Muscle layer of colon (tissue), 2 donors: ENCODE measurements at regions not wholly inside any gene's neighbourhood (a gene's known extent, or its start where the extent isn't known, plus 50 kb on each side); places are given as distances from the start of the nearest gene placed in this dataset.

Source experiments
- H3K27ac ChIP-seq: one replicate; pipeline ENCODE4 v1.7.0; 2013; ENCODE audit warnings: low read depth, mild to moderate bottlenecking, low read length, moderate library complexity
- H3K27me3 ChIP-seq, 2 donors: one replicate each; pipeline ENCODE4 v1.7.0; 2013; ENCODE audit warnings: low read length in 2 of 2, mild to moderate bottlenecking in 2 of 2; ENCODE audit not compliant: insufficient read depth in 2 of 2, control insufficient read depth in 1 of 2
- H3K36me3 ChIP-seq: one replicate; pipeline ENCODE4 v1.7.0; 2013; ENCODE audit warnings: mild to moderate bottlenecking, low read length; ENCODE audit not compliant: insufficient read depth
- H3K4me1 ChIP-seq: one replicate; pipeline ENCODE4 v1.7.0; 2013; ENCODE audit warnings: mild to moderate bottlenecking, low read length; ENCODE audit not compliant: insufficient read depth
- H3K4me3 ChIP-seq, 2 donors: one replicate each; pipeline ENCODE4 v1.7.0; 2013; ENCODE audit warnings: low read length in 2 of 2, low read depth in 1 of 2, mild to moderate bottlenecking in 1 of 2, moderate library complexity in 1 of 2
- H3K9ac ChIP-seq: one replicate; pipeline ENCODE4 v1.7.0; 2013; ENCODE audit warnings: low read length
- H3K9me3 ChIP-seq: one replicate; pipeline ENCODE4 v1.7.0; 2013; ENCODE audit warnings: mild to moderate bottlenecking, low read length
- donor health status: abdominal sarcoma.
- donor health status: Adenocarcinoma of cecum.

DNA sequence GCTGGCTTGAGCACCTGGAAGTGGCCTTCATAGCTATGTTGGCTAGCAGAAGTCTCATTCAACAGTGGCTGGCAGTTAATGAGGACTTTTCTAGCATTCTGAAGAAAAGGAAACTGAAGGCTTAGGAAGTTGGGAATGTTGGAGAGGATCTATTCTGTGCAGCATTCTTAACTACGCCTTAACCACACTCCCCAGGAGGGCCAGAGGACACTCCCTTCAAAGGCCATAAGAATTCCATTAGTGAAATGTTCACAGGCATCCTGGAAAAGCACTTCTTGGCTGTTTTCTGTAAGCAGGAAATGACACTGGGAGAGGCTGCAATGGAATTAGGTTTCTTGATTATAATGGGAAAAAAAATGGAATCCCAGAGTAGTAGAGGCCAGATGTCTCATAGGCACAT is 188.9 kb downstream of the ARHGAP12 start:
- H3K27me3 ChIP-seq, result no peaks in the 10 kb centered on the region
- no peaks in the 10 kb centered on the region for H3K36me3 ChIP-seq
- H3K9ac ChIP-seq, result no peak overlapping the region
- H3K27ac ChIP-seq, result no peak overlapping the region
- no peak overlapping the region for H3K4me3 ChIP-seq
- no peaks in the 10 kb centered on the region for H3K4me1 ChIP-seq
- H3K9me3 ChIP-seq, result no peaks in the 10 kb centered on the region

DNA sequence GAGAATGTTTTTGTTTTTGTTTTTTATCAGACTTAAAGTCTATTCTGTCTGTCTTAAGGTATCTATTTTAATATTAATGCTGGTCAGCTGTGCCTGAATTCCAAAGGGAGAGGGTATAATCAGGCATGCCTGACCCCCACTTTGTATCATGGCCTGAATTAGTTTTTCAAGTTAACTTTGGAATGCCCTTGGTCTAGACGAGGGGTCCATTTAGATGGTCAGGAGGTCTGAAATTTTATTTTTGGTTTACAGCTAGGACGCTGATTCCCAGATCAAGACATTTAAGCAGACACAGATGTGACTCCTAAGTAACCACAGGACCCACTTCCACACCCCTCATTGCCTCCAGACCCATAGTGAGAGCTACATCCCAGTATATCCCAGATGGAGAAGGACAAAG is 189.5 kb downstream of the ARHGAP12 start:
- Histone ChIP-seq H3K4me1 (no peaks in the 10 kb centered on the region), H3K4me3 (no peak overlapping the region), H3K9me3 (no peaks in the 10 kb centered on the region), H3K9ac (no peak overlapping the region), H3K27ac (no peak overlapping the region), H3K36me3 (no peaks in the 10 kb centered on the region), H3K27me3 (no peaks in the 10 kb centered on the region)

DNA sequence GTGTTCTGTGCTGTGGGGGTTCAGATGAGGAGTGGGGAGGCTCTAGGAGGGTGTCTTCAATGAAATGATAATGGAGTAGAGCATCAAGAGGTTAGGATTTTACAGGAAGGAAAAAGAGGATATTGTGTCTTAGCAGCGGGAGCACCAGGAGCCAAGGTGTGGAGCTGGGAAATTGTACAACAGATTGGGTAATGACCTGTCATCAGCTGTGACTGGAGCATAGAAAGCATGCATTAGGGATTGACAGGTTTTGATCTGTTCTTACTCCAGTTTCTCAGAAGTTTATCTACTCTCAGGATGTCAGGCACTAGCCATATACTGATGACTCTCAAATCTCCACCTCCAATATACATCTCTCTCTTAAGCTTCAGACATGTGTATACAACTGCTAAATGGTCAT is 196.9 kb downstream of the ARHGAP12 start:
- Histone ChIP-seq H3K9ac (no peak overlapping the region), H3K27ac (no peak overlapping the region), H3K36me3 (no peaks in the 10 kb centered on the region), H3K4me3 (no peak overlapping the region), H3K4me1 (no peaks in the 10 kb centered on the region), H3K9me3 (no peaks in the 10 kb centered on the region), H3K27me3 (no peaks in the 10 kb centered on the region)

DNA sequence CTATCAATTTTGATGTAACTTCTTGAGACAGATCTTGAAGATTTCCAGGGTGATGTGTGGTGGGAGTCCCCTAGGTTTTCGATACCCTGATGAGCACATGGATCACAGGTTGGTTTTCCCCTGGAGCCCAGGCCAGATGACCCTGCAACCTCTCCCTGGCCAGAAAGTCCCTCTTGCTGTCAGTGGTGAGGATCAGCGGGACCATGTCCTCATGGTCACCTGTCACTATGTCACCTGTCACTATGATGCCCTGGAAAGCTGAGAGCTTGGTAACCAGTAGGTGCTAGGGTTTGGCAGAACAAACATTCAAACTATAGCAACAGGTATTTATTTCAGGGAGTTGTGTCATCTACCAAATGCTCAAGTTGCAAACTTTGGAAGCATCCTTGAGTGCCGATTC is 197.9 kb downstream of the ARHGAP12 start:
- no peak overlapping the region for H3K4me3 ChIP-seq
- H3K27ac ChIP-seq, result no peak overlapping the region
- no peak overlapping the region for H3K9ac ChIP-seq
- H3K4me1 ChIP-seq, result no peaks in the 10 kb centered on the region
- no peaks in the 10 kb centered on the region for H3K9me3 ChIP-seq
- no peaks in the 10 kb centered on the region for H3K27me3 ChIP-seq
- no peaks in the 10 kb centered on the region for H3K36me3 ChIP-seq

DNA sequence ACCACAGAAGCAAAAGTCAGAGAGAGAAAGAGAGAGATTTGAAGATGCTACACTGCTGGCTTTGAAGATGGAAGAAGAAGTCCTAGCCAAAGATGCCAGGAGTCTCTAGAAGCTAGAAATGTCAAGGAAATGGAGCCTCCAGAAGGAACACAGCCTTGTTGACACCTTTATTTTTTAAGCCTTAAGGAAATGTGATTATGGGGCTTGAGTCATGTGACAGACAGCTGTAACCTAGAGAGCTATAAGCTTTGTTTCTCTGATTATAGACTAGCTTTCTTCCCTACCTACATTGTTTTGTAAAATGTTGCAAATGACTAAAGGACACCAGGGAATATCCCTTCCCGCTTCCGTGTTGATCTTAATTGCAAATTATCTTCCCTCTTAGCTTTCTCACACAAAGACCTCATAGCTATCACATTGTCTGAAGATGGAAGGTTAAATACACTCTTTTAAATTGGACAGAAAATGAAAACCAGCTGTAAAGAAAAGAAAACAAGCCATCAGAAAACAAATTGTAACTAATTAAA is 199.9 kb downstream of the ARHGAP12 start:
- no peaks in the 10 kb centered on the region for H3K27me3 ChIP-seq
- H3K9me3 ChIP-seq, result no peaks in the 10 kb centered on the region
- H3K36me3 ChIP-seq, result no peaks in the 10 kb centered on the region
- H3K27ac ChIP-seq, result no peak overlapping the region
- no peak overlapping the region for H3K4me3 ChIP-seq
- no peak overlapping the region for H3K9ac ChIP-seq
- no peaks in the 10 kb centered on the region for H3K4me1 ChIP-seq

DNA sequence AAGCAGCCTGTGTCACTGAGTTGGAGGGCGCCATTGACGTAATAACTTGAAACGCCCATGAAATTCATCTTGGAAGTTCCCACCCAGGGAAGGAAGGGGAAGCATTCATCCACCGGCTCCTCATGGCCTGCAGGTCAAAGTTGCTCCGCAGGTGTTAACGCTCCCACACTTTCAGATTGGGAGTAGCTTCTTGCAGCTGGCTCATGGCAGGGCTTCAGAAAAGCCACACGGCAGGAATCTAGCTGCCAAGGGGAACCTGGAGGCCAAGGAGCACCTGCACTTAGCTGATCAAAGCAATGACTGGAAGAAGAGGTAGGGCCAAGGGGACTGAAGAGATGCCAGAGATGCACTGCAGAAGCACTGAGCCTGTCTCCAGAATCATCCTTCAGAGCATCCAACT is 203.2 kb downstream of the ARHGAP12 start:
- no peak overlapping the region for H3K9ac ChIP-seq
- no peak overlapping the region for H3K27ac ChIP-seq
- H3K27me3 ChIP-seq, result no peaks in the 10 kb centered on the region
- H3K9me3 ChIP-seq, result no peaks in the 10 kb centered on the region
- H3K4me3 ChIP-seq, result no peak overlapping the region
- H3K4me1 ChIP-seq, result no peaks in the 10 kb centered on the region
- H3K36me3 ChIP-seq, result no peaks in the 10 kb centered on the region

DNA sequence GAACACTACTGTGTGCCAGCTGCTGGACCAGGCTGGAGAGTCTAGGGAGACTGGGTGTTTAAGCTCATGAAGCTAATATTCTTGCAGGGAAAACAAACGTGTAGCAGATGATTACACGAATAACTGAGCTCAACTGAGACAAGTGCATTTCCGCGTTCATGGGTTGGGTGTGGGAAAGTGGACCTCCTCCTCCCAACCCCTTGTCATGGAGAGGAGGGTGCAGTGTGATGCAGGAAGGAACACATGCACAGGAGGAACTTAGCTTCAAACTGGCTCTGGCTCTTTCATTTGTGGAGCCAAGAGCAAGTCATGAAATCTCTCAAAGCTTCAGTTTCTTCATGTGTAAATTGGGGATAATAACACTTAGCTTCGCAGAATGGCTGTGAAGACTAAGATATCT is 204.3 kb downstream of the ARHGAP12 start:
- Histone ChIP-seq H3K27me3 (no peaks in the 10 kb centered on the region), H3K27ac (no peak overlapping the region), H3K4me3 (no peak overlapping the region), H3K9ac (no peak overlapping the region), H3K9me3 (no peaks in the 10 kb centered on the region), H3K36me3 (no peaks in the 10 kb centered on the region), H3K4me1 (no peaks in the 10 kb centered on the region)

DNA sequence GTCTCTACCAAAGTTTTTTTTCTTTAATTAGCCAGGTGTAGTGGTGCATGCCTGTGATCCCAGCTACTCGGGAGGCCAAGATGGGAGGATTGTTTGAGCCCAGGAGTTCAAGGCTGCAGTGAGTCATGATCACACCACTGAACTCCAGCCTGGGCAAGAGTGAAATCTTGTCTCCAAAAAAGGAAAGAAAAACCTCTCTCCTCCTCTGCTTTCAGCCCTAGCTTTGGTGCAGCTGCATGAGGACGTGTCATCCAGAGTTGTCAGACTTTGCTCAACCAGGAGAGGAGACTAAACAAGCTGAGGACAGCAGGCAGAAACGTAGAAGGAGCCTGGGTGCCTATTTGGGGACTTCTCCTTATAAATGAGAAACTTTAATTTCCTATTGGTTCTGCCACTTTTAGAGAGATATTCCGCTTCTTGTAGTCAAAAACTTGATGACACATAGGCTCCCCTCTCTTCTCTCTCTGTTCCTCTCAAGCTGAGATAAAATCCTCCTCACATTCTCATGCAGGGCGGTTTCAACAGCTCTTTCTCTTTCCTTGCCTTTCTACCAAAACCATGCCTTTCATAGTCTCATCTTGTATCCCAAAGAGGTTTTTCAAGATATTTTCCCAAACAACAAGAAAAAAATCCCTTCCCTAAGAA is 205.4 kb downstream of the ARHGAP12 start:
- Histone ChIP-seq H3K36me3 (no peaks in the 10 kb centered on the region), H3K4me3 (no peak overlapping the region), H3K9me3 (no peaks in the 10 kb centered on the region), H3K27me3 (no peaks in the 10 kb centered on the region), H3K9ac (no peak overlapping the region), H3K4me1 (no peaks in the 10 kb centered on the region), H3K27ac (no peak overlapping the region)

DNA sequence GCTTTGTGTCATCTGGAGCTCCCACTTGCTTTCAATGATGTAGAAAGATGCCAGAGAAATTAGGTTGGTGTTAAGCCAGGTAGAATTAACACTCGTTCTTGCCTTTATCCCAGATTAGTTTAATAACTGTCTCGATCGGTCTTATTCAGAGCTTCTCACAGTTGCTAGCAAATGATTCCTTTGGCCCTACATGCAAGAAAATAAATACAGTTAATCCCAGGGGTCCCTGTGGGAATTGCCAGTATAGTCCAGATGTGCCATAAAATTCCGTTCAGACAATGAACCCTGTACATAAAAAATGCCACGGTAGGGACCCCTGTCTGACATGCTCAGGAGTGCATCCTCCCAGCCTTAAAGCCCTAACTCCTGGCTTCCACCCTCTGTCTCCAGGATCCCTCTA is 207.5 kb downstream of the ARHGAP12 start:
- Histone ChIP-seq H3K27me3 (no peaks in the 10 kb centered on the region), H3K4me3 (no peak overlapping the region), H3K27ac (no peak overlapping the region), H3K9me3 (no peaks in the 10 kb centered on the region), H3K36me3 (no peaks in the 10 kb centered on the region), H3K4me1 (no peaks in the 10 kb centered on the region), H3K9ac (no peak overlapping the region)

DNA sequence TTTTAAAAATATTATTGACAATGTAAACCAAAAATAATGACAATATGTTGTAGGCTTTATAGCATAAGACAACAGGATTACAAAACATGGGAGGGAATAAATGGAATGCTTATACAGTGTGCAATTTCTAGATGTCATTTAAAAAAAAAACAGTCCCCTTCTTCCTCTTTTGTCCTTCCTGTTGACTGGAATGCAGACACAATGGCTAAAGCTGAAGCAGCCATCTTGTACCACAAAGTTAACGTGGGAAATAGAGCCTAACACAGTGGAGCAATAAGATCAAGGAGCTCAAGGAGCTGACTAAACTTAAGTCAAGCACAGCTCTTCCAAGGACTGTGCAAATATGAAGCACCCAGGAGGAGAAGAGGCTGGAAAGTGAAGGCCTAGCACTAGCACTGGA is 208.1 kb downstream of the ARHGAP12 start:
- H3K4me1 ChIP-seq, result no peaks in the 10 kb centered on the region
- H3K27me3 ChIP-seq, result no peaks in the 10 kb centered on the region
- H3K27ac ChIP-seq, result no peak overlapping the region
- H3K9me3 ChIP-seq, result no peaks in the 10 kb centered on the region
- no peak overlapping the region for H3K4me3 ChIP-seq
- no peaks in the 10 kb centered on the region for H3K36me3 ChIP-seq
- no peak overlapping the region for H3K9ac ChIP-seq

DNA sequence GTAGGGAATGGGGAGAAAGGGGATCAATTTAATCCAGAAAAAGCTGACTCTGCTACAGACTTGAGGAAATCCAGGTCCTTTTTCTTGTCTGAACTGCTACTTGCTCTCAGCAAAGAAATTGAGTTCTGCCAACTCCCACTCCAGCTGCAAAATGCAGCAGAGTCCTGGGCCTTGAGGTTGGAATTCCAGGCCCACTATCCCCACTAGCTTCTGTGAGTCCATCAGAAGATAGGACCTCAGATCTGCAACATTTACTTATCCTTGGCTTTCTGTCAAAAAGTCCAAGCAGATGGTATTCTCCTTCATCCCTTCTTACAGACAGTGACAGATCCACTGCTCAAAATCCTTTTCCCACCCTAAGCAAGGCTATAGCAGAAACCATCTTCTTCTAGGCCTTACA is 219.2 kb downstream of the ARHGAP12 start:
- H3K9me3 ChIP-seq, result no peaks in the 10 kb centered on the region
- H3K4me3 ChIP-seq, result no peak overlapping the region
- peaks cover 31% of the 10 kb centered on the region for H3K4me1 ChIP-seq
- no peaks in the 10 kb centered on the region for H3K36me3 ChIP-seq
- no peak overlapping the region for H3K9ac ChIP-seq
- no peak overlapping the region for H3K27ac ChIP-seq
- H3K27me3 ChIP-seq, result no peaks in the 10 kb centered on the region

DNA sequence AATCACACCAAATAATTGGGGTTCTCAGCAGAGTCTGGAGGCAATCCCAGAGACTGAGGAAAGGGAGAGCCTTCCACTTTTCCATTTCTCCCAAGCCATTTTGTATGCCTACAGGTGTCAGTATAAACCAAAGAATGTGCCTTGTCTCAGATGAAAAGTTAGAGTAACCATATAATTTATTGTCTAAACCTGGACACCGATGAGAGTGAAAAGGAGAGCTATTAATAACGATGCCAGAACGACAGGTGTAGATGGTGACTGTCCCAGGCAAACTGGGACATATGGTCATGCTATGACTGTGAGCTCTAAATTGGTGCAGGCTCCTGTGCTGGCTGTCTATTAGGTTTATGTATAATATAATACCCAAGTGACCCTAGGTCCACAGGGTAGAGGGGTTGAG is 219.6 kb downstream of the ARHGAP12 start:
- H3K4me1 ChIP-seq, result peaks cover 31% of the 10 kb centered on the region
- no peak overlapping the region for H3K9ac ChIP-seq
- no peaks in the 10 kb centered on the region for H3K36me3 ChIP-seq
- H3K9me3 ChIP-seq, result no peaks in the 10 kb centered on the region
- H3K27ac ChIP-seq, result no peak overlapping the region
- H3K4me3 ChIP-seq, result no peak overlapping the region
- H3K27me3 ChIP-seq, result no peaks in the 10 kb centered on the region
